IPS DF 19.7 (cell line): ENCODE measurements at regions not wholly inside any gene's neighbourhood (a gene's known extent, or its start where the extent isn't known, plus 50 kb on each side); places are given as distances from the start of the nearest gene placed in this dataset.

Experiments used
- DNase-seq: peaks from one replicate; pipeline ENCODE4 v3.0.0-alpha.2; 2013; ENCODE audit warnings: low read depth, low spot score

GRCh38 chr16:54577651-54578128, 291.1 kb upstream of the IRX3 start:
- no peak for DNase-seq

- no peak for DNase-seq
Measured at GRCh38 chr16:54576785-54577184, 290.2 kb upstream of the IRX3 start.

GRCh38 chr16:54568906-54569807, 282.6 kb upstream of the IRX3 start:
- DNase-seq = no peak

- DNase-seq = no peak
Measured at GRCh38 chr16:54564841-54565240, 278.3 kb upstream of the IRX3 start.

- DNase-seq = no peak
Measured at GRCh38 chr16:54554581-54554980, 268.0 kb upstream of the IRX3 start.

- DNase-seq = no peak
Measured at GRCh38 chr16:54548281-54548680, 261.7 kb upstream of the IRX3 start.

- DNase-seq = no peak
Measured at GRCh38 chr16:54547052-54547451, 260.5 kb upstream of the IRX3 start.

GRCh38 chr16:54546521-54546920, 259.9 kb upstream of the IRX3 start:
- no peak for DNase-seq

- no peak for DNase-seq
Measured at GRCh38 chr16:54545854-54546511, 259.4 kb upstream of the IRX3 start.

- no peak for DNase-seq
Measured at GRCh38 chr16:54544553-54545180, 258.1 kb upstream of the IRX3 start.

GRCh38 chr16:54542805-54543505, 256.4 kb upstream of the IRX3 start:
- DNase-seq = no peak

GRCh38 chr16:54540525-54541180, 254.1 kb upstream of the IRX3 start:
- no peak for DNase-seq

GRCh38 chr16:54538276-54538675, 251.7 kb upstream of the IRX3 start:
- DNase-seq = no peak

- DNase-seq = no peak
Measured at GRCh38 chr16:54533856-54534490, 247.4 kb upstream of the IRX3 start.

- DNase-seq = no peak
Measured at GRCh38 chr16:54526916-54527315, 240.3 kb upstream of the IRX3 start.

- no peak for DNase-seq
Measured at GRCh38 chr16:54526087-54526486, 239.5 kb upstream of the IRX3 start.

GRCh38 chr16:54525104-54525503, 238.5 kb upstream of the IRX3 start:
- DNase-seq = no peak

- no peak for DNase-seq
Measured at GRCh38 chr16:54522584-54522983, 236.0 kb upstream of the IRX3 start.

- DNase-seq = no peak
Measured at GRCh38 chr16:54521327-54521726, 234.7 kb upstream of the IRX3 start.

GRCh38 chr16:54519161-54519695, 232.6 kb upstream of the IRX3 start:
- no peak for DNase-seq

- no peak for DNase-seq
Measured at GRCh38 chr16:54517181-54517580, 230.6 kb upstream of the IRX3 start.
